ENCODE measurements at regions not wholly inside any gene's neighbourhood (a gene's known extent, or its start where the extent isn't known, plus 50 kb on each side); places are given as distances from the start of the nearest gene placed in this dataset.
A peak's percentile ranks its signal among the peaks of the same experiment; 100 is the strongest.

DNA sequence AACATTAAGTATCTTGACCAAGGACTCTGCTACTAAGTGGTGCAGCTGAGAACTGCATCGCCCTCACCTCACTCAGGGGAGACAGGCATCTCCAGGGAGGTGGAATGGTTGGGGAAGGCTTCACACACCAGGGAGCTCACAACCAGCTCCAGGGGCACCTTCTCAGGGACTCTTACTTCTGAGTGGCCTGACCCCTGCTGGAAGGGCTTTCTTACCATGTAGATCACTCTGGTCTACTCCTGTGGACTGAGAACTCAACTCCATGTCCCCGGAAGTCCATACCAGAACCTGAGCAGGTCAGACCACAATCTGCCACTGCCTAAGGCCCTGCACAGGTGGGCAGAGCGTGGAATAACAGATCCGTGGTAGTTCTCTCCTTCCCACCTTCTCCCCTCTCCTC lies 140.5 kb downstream of the TLE3 start:
- peak; percentile 27 for DNase-seq (ENCODE audit: low spot score)
- Histone ChIP-seq H3K9me2 (ENCODE audit: insufficient read depth, low read length) (no peaks in the 10 kb centered on the region), H3K4me2 (ENCODE audit: low read length) (no peak overlapping the region), H3K79me2 (ENCODE audit: insufficient read depth, low read depth, low read length) (no peaks in the 10 kb centered on the region), H3K9me3 (ENCODE audit: low read length) (no peaks in the 10 kb centered on the region), H3K4me3 (ENCODE audit: low read depth, low read length, poor library complexity, severe bottlenecking) (no peak overlapping the region), H3K4me1 (ENCODE audit: insufficient read depth, low read length, poor library complexity, severe bottlenecking) (peaks cover 17% of the 10 kb centered on the region), H3K36me3 (ENCODE audit: insufficient read depth, low read length) (no peaks in the 10 kb centered on the region), H3K27ac (ENCODE audit: low read depth, low read length, poor library complexity, severe bottlenecking) (no peak overlapping the region), H4K20me1 (ENCODE audit: insufficient read depth, low read length) (no peaks in the 10 kb centered on the region), H2AFZ (ENCODE audit: low read length) (peak overlapping the region; percentile 88; the same call in 1 of the 2 replicates)
- no TSS peak for BruUV-seq (replicated peaks)
- intact Hi-C loops (cut with micrococcal nuclease; ENCODE audit: unreplicated experiment) = no loop called here
- CTCF ChIA-PET (ENCODE audit: unreplicated experiment) = no interaction called here
- POLR2A ChIA-PET = interaction anchor here (1.0 kb wide), 1 partner anchor 35 kb away, joined by 3 read pairs; no protein-coding TSS in a partner anchor
- TF ChIP-seq EZH2phosphoT487 (IDR thresholded peaks at IDR 0.05; ENCODE audit: borderline replicate concordance, low read depth, low read length) = no peak
- peak; percentile 31; the same call in 1 of the 2 replicates for TF ChIP-seq CTCF (conservative IDR thresholded peaks at IDR 0.05; ENCODE audit: low read length)

DNA sequence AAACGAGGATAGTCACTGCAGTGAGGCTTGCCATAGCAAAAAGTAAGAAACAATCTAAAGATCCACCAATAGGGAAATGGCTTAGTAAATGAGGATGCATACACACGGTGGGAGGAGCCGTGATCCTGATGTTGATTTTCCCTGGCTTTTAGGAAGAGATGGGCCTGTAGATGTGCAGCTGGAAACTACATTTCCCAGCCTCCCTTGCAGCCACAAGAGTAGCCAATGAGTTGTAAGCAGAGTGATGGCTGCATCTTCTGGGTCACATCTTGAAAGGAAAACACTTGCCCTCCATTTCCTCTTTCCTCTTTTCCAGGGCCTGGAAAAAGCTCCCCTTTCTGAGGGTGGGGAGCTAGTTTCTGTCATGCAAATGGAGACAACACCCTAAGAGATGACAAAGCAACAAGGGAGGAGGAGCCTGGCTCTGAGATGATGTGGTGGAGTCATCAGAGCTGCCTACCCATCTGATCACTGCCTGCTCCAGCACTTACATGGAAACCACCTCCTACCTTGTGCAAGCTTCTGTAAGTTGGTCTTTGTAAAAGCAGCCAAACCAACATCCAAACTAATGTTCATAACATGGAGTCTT lies 139.1 kb downstream of the TLE3 start:
- Histone ChIP-seq H2AFZ (ENCODE audit: low read length) (peak overlapping the region; percentile 88), H3K4me3 (ENCODE audit: low read depth, low read length, poor library complexity, severe bottlenecking) (no peak overlapping the region), H3K4me2 (ENCODE audit: low read length) (peak overlapping the region; percentile 27), H4K20me1 (ENCODE audit: insufficient read depth, low read length) (no peaks in the 10 kb centered on the region), H3K36me3 (ENCODE audit: insufficient read depth, low read length) (no peaks in the 10 kb centered on the region), H3K9me3 (ENCODE audit: low read length) (no peaks in the 10 kb centered on the region), H3K27ac (ENCODE audit: low read depth, low read length, poor library complexity, severe bottlenecking) (no peak overlapping the region), H3K4me1 (ENCODE audit: insufficient read depth, low read length, poor library complexity, severe bottlenecking) (peaks cover 17% of the 10 kb centered on the region), H3K79me2 (ENCODE audit: insufficient read depth, low read depth, low read length) (no peaks in the 10 kb centered on the region), H3K9me2 (ENCODE audit: insufficient read depth, low read length) (no peaks in the 10 kb centered on the region)
- no peak for TF ChIP-seq EZH2phosphoT487 (IDR thresholded peaks at IDR 0.05; ENCODE audit: borderline replicate concordance, low read depth, low read length)
- TF ChIP-seq CTCF (conservative IDR thresholded peaks at IDR 0.05; ENCODE audit: low read length) = no peak
- no TSS peak for BruUV-seq (replicated peaks)
- DNase-seq (ENCODE audit: low spot score) = peak; percentile 25
- ChIA-PET CTCF (ENCODE audit: unreplicated experiment) (no interaction called here), POLR2A (interaction anchor here (0.8 kb wide), 1 partner anchor 11 kb away, joined by 4 read pairs; no protein-coding TSS in a partner anchor)
- intact Hi-C loops (cut with micrococcal nuclease; ENCODE audit: unreplicated experiment) = no loop called here

DNA sequence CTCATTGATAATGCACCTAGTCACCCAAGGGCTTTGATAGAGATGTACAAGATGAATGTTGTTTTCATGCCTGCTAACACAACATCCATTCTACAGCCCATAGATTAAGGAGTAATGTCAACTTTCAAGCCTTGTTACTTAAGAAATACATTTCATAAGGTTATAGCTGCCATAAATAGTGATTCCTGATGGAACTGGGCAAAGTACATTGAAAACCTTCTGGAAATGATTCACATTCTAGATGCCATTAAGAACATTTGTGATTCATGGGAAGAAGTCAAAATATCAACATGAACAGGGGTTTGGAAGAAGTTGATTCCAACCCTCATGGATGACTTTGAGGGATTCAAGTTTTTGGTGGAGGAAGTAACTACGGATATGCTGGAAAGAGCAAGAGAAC lies 135.2 kb downstream of the TLE3 start:
- H3K4me2 ChIP-seq (ENCODE audit: low read length) = no peak overlapping the region
- peaks cover 14% of the 10 kb centered on the region for H3K4me1 ChIP-seq (ENCODE audit: insufficient read depth, low read length, poor library complexity, severe bottlenecking)
- DNase-seq (ENCODE audit: low spot score) = no peak
- no TSS peak for BruUV-seq (replicated peaks)
- ChIA-PET POLR2A (no interaction called here), CTCF (ENCODE audit: unreplicated experiment) (no interaction called here)
- no peaks in the 10 kb centered on the region for H3K36me3 ChIP-seq (ENCODE audit: insufficient read depth, low read length)
- no peaks in the 10 kb centered on the region for H3K9me3 ChIP-seq (ENCODE audit: low read length)
- H2AFZ ChIP-seq (ENCODE audit: low read length) = no peak overlapping the region
- H3K4me3 ChIP-seq (ENCODE audit: low read depth, low read length, poor library complexity, severe bottlenecking) = no peak overlapping the region
- no peaks in the 10 kb centered on the region for H4K20me1 ChIP-seq (ENCODE audit: insufficient read depth, low read length)
- no peak for TF ChIP-seq EZH2phosphoT487 (IDR thresholded peaks at IDR 0.05; ENCODE audit: borderline replicate concordance, low read depth, low read length)
- TF ChIP-seq CTCF (conservative IDR thresholded peaks at IDR 0.05; ENCODE audit: low read length) = no peak
- no peaks in the 10 kb centered on the region for H3K9me2 ChIP-seq (ENCODE audit: insufficient read depth, low read length)
- no peaks in the 10 kb centered on the region for H3K79me2 ChIP-seq (ENCODE audit: insufficient read depth, low read depth, low read length)
- intact Hi-C loops (cut with micrococcal nuclease; ENCODE audit: unreplicated experiment) = no loop called here
- H3K27ac ChIP-seq (ENCODE audit: low read depth, low read length, poor library complexity, severe bottlenecking) = no peak overlapping the region
